Stimulated activated CD4-positive, alpha-beta T cell treated with anti-CD3 and anti-CD28 coated beads, TNF-alpha, amount 100 ng/mL, for 4 hours (primary cell): ENCODE measurements at regions not wholly inside any gene's neighbourhood (a gene's known extent, or its start where the extent isn't known, plus 50 kb on each side); places are given as distances from the start of the nearest gene placed in this dataset.
"Not testable (repeated sequence)": the region's sequence is repeated elsewhere in the genome, so short reads cannot be mapped to it uniquely, and the experiment has no call there.

Experiments
- DNase-seq, 3 experiments: peaks; one replicate each; pipeline ENCODE4 v3.0.0-alpha.2; 2020; ENCODE audit warnings: low read depth in 3 of 3

DNA sequence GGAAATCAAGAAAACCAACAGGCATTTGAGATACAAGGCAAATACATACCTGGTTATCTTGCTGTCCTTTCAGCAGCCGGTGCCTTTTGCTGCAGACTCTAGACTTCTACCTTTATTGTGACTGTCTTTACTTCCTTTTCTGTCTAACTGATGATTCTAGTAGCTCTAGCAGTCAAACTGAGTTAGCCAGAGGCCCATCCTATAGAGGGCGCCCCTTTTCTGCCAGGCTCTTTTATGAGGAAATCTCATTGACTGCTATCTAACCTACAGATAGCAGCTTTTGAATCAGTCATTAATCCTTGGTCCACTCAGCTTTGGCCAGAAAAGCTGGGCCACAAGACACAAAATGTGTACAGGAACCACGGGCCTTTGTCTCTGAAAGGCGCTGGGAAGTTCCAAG is 87.5 kb upstream of the WSB1 start:
- no peak for DNase-seq

DNA sequence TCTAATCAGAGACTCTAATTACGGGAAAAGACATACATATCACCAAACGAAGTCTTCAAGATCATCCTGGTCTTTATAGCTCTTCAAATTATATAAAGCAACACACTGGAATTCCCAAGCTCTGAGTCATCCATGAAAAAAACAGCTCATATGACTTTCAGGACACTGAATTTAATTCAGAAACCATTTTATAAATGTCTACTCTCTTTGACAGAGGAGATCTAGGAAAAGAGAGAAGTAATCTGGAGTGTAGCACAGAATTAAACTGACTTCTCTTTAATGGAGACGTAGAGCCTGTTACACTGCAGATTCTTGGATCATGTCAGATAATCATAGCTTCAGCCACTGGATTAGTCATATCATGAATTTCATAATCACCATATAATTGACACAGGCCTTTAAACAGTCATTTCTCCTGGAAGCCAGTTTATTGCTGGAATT is 86.8 kb upstream of the WSB1 start:
- no peak for DNase-seq

DNA sequence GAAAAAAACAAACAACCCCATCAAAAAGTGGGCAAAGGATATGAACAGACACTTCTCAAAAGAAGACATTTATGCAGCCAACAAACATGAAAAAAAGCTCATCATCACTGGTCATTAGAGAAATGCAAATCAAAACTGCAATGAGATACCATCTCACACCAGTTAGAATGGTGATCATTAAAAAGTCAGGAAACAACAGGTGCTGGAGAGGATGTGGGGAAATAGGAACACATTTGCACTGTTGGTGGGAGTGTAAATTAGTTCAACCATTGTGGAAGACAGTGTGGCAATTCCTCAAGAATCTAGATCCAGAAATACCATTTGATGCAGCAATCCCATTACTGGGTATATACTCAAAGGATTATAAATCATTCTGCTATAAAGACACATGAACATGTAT is 85.5 kb upstream of the WSB1 start:
- not testable (repeated sequence) for DNase-seq

DNA sequence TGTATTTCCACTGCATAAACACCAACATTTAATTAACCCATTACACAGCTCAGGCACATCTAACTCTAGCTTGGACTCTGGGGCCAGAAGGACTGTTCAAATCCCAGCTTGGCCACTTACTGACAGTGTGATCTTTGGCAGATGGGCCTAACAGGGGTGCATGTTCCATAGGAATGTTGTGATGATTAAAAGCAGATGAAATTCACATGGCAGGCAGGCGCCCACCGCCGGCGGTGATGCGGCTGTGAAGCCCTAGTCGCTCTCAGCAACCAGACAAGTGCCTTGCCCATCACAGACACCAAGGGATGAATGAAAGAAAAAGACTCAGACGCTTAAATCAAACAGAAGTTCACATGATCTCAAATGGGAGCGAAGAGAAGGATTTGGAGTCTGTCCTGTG is 84.6 kb upstream of the WSB1 start:
- no peak for DNase-seq

DNA sequence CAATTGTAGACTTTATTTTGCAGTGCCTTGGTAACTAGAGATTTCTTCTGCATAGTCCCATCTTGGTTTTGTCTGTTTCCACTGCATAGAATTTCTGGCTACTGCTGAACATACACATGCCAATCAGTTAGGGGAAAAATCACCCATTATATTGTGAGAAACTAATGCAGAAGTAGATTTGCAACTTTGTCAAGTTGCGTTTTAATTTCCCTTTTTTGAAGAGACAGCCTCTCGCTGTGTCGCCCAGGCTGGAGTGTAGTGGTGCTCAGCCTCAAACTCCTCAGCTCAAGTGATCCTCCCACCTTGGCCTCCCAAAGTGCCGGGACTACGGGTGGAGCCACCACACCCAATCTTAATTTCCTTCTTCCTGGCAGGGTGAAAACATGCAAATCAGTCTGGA is 83.1 kb upstream of the WSB1 start:
- not testable (repeated sequence) for DNase-seq

DNA sequence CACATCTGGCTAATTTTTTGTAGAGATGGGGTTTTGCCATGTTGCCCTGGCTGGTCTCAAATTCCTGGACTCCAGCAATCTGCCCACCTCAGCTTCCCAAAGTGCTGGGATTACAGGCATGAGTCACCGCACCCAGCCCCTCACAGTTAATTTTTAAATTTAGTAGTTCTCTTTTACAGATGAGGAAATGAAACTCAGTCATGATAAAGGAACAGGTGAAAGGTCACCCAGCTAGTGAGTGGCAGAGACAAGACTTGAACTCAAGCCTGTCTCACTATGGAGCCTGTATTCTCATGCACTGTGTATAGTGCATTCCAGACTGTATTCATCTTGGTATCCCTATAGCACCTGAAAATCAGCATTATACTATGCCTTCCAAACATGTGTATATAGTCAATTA is 77.1 kb upstream of the WSB1 start:
- DNase-seq, result no peak

DNA sequence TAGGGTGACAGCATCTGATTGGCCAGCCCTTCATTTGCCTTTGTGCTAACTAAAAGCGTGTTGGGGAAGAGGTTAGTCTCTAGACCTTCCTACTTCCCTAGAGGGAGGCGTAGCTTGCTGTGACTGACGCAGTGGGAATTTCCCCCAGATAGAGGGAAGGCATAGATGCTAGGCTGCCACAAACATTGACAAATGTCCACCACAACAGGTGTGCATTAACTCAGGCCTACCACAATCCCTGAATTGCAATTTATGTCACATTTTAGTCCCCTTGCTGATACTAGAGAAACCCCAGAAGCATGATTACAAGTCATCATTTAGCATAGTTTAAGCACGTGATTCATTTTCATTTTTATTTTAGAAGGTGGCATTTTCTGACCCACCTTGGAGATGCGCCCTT is 76.3 kb upstream of the WSB1 start:
- DNase-seq, result no peak

DNA sequence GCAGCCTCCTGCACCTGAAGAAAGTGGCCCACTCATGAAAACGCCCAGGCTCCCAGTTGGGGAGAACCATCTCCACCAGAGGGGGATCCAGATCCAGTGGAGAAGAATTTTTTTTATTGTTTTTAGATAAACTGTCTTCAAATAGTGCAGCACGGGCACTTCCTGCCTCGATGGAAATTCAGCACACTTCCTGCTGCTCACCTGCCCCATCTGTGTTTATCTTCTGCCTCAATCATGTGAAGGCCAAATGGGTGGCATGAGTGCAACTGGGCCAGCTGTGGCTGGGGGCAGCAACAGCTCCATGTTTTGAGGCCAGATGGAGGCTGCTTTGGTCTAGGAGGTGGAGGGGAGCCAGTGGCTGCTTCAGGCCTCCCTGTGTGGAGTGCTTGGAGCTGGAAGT is 75.9 kb upstream of the WSB1 start:
- DNase-seq, result no peak

DNA sequence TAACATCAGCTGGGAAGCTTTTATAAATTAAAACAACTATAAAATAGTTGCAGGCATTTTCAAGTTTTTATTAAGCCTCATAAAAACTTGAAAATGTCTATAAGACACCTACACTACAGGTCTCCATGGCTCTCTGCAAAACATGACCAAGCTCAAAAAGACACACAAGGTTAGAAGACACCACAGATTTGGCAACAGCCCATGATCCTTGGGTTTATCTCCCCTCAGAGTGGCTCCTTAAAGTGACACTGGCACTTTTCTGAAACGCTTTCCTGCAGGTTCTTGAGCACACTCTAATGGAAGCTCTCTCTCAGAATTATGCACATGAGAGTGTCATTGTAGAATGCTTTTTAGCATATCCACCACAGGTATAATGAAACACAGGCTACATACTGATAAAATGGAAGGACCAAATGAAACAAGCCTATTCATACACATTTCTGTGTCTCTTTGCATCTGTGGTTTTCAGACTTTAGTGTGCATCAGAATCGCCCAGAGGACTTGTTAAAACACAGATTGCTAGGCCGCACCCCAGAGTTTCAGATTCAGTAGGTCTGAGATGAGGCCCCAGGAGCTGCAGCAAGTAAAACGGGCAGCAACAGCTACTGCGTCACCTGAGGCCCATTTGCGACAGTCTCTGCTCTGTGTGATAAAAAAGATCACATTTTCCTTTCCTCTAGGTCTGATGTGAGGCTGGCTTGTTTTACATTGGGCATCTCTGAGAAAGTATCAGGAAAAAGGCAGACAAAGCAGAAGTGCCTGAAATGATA is 75.0 kb upstream of the WSB1 start:
- DNase-seq, result no peak

DNA sequence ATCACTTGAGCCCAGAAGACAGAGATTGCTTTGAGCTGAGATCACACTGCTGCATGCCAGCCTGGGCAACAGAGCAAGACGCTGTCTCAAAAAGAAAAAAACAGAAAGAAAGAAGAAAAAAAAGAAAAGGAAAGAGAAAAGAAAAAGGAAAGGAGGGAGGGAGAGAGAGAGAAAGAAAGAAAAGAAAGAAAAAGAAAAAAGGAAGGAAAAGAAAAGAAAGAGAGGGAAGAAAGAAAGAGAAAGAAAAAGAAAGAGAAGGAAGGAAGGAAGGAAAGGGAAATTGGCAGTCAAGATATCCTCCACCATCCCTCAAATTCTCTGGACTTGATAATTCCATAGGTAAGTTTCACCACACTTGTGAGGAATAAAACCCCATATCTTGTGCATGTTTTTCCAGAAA is 71.4 kb upstream of the WSB1 start:
- no peak for DNase-seq

DNA sequence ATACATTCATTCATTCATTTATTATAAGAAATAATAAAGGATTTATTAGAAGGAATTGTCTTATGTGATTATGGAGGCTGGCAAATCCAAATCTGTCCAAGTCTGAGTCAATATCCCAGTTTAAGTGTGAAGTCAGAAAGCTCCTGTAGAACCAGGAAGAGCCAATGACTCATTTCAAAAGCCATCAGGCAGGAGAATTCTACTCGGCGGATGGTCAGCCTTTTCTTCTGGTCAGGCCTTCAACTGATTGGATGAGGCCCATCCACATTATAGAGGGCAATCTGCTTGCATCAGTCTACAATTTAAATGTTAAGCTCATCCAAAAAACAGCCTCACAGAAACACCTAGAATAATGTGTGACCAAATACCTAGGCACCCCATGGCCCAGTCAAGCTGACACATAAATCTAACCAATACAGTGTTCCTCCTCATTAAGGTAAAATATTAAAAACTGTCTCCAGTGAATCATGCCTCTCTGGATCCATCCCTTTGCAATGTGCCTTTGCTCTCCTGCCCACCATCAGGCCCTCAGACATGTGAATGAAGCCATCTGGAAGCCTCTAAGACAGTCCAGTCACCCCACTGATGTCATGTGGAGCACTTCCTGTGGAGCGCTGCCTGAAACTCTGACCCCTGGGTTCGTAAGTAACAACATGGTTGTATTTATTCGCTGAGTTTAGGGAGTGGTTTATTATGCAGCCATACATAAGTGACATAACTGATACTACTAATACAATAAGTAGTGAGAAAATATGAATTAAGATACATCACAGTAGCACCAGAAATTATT is 69.2 kb upstream of the WSB1 start:
- no peak for DNase-seq

DNA sequence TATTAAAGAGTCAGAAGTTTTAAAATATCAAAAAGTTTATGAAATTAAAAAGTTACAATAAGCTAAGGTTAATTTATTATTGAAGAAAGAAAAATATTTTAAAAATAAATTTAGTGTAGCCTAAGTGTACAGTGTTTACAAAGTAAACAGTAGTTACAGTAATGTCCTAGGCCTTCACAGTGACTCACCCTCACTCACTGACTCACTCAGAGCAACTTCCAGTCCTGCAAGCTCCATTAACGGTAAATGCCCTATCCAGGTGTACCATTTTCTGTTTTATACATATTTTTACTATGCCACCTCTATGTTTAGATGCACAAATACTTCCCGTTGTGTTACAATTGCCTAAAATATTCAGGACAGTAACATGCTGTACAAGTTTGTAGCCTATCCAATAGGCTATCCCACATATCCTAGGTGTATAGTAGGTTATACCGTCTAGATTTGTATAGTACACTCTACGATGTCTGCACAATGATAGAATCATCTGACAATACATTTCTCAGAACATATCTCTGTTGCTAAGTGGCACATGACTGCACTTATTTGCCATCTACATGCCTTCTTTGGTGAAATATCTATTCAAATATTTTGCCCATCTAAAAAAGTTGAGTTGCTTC is 67.2 kb upstream of the WSB1 start:
- no peak for DNase-seq

DNA sequence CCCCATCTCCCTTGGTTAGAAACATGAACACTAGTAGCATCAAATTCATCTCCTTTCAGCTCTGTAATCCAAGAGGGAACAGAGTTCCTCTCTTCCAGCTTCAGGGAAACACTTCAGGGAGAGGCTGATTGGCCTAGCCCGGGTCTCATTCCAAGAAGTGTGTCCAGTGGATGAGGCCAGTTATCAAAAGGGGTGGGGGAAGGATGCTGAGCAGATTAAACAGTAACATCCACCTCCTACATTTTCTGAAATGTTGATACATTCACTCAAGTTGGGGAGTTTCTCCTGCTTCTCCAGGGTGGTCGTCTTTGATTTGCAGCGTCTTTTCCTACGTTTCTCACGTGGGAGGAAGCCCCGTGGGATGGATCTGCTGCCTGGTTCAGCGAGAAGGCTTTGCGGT is 62.9 kb upstream of the WSB1 start:
- no peak for DNase-seq

DNA sequence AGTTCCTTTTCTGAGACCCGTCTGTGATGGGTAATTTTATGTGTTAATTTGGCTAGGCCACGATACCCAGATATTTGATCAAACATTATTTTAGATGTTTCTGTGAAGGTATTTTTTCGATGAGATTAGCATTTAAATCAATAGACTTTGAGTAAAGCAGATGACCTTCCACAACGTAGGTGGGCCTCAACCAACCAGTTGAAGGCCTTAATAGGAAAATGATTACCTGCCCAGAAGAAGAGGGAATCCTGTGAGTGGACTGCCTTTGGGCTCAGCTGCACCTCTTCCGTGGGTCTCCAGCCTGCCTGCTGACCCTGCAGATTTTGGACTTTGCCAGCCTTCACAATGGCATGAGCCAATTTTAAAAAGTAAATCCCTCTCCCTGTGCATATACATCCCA is 61.6 kb upstream of the WSB1 start:
- DNase-seq, result no peak

DNA sequence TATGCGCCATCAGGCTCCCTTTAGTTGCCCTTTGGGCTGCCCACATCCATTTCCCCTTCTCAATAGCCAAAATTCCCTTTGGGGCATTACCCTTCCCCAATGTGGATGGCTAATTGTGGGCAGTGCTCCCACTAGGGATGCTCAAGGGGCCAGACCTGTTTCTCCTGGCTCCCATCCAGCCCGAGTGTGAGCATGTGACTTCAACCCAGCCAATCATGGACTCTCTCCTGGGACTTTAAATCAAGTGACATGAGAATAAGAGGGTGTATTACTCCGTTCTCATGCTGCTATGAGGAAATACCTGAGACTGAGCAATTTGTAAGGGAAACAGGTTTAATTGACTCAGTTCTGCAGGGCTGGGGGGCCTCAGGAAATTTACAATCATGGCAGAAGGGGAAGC is 60.9 kb upstream of the WSB1 start:
- no peak for DNase-seq

DNA sequence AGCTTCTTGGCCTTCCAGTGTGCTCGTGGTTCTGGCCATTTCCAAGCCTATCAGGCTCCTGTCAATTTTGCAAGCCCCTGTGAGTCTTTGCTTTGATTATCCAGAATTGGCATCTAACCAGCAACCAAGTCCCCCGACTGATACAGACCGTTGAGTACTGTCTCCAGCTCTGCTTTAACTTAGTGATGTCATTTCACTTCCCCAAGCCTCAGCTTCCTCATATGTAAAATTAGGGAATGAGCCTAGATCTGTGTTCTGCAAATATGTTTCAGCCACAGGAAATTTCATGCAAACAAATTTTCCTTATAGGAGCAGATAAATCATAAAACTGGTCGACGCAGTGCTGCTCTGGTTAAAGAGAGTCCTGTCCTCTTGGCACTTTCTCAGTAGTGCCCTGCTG is 60.1 kb upstream of the WSB1 start:
- DNase-seq, result no peak

DNA sequence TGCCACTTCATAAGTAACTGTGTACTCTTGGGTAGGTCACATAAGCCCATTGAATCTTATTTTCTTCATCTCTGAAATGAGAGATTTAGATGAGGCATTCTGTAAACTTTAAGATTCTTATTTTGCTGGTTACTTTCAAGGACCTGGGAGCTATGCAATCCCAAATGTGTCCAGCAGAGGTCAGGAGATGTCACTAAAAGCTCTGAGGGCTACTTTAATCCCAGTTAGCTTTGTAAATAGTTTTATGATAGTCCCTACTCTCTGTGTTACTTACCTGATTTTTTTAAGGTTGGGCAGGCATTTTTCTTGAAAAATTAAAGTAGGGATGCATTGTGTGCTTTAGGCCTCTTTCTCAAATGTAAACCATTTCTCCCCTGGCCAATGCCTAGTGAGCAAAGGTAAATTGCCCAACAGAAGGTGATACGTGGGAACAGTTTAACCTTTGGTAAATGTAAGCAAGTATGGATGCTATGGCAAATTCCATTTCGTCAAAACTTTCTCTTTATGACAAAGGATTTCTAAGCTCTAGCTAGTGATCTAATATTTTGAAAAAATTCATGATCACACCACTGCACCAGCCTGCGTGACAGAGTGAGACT is 57.1 kb upstream of the WSB1 start:
- DNase-seq, result peak; percentile 52 to 58 (median 53)

DNA sequence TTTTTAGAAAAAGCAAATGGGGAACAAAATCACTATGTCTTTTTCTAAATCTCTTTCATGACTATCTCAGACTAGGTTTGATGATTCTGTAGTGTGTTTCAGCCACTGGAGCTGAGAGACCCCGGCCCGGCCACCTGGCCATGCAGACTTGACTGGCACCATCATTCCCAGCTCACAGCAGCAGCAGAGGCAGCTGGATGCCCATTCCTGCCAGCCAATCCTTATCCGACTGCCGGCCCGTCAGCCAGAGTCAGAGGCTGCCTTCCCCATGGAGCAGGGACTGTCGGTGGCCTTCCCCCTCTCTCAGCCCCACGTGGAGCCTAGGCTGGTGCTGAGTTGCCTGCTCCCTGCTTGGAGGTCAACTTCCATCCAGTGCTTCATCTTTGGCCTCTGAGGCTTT is 56.0 kb upstream of the WSB1 start:
- no peak for DNase-seq

DNA sequence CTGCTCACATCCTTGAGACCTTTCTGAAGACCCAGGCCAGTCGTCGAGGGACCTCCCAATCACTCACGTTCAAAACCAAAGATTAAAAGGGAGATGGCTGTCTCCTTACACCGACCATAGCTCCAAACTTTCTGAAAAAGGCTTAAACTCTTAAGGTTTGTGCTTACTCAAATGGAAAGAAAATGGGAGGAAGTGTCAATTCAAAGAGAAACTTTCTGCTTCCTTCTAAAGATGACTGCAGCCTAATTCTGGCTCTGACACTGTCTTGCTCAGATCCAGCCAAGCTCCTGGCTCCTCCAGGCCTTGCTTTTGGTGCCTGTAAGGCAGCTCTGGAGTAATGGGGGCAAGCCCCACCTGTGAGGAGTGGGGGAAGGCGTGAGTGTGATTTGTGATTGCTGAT is 54.9 kb upstream of the WSB1 start:
- no peak for DNase-seq

DNA sequence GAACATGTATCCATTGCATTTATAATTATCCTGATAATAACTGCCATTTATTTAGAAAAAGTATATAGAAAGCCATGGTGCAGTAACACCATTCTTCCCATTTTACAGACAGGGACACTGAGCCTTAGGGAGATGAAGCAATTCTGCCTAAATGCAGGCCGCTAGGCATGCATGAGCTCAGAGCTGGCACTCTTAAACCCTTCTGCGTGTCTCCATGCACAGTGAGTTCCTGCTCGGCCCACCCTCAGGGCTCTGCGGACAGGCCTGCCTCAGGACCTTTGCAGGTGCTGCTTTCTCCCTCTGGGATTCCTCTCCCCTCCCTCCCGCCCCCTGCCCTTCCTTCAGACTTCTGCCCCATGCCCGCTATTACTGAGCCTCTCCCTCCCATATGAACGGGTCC is 54.3 kb upstream of the WSB1 start:
- DNase-seq, result no peak

DNA sequence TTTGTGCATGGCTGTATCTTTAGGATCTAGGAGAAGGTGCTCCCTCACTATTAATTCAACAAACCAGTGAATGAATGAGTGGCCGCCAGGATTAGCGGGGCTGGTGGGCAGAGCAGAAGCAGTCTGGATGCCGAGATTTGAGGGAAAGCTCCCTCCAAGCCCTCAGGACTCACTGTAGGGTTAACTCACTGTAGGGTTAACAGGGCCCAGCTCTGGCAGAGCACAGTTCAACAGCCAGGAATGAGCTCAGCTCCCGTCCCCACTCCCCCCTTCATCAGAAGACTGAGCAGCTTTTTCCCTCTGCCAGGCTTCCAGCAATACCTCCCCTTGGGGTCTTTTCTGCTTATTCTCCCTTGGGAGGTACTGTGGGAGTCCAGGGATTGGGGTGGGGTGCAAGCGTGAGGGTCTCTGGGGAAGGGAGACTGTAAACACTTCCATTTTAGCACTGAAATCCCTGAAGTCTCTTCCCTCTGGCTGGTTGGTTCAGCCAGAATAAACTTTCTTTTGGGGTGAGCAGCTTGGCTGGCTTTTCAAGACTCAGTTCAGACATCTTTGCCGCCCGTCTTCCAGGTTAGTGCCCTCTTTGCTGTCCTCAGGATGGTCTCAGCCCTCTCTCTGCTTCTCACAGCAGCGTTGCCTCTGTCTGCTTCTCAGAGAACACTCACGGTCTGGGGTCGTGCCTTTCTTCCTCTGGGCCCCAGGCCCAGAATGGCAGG is 53.7 kb upstream of the WSB1 start:
- no peak for DNase-seq

DNA sequence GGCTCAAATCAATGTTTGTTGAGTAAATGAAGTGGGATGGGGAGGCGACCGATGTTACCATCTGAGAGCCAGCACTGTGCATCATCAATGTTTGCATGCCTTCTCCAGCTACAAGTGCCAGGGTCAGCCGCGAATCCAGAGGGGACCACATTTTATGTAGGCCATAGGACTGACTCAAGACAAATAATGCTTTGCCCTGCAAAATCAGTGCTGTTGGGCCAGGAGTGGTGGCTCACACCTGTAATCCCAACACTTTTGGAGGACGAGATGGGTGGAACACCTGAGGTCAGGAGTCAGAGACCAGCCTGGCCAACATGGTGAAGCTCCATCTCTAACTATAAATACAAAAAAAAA is 53.1 kb upstream of the WSB1 start:
- DNase-seq, result no peak
